Activated CD8-positive, alpha-beta T cell treated with anti-CD3 and anti-CD28 coated beads, Interleukin-2, amount 10 ng/mL, durations not matched to agents 7 days and 5 days (primary cell): ENCODE measurements at regions not wholly inside any gene's neighbourhood (a gene's known extent, or its start where the extent isn't known, plus 50 kb on each side); places are given as distances from the start of the nearest gene placed in this dataset.

ENCODE experiments used
- ATAC-seq: fragments of 150-1000 bp; cut with Tn5 transposase; one replicate; pipeline ENCODE4 v1.10.0; 2021; ENCODE audit warnings: moderate library complexity
- CTCF ChIA-PET: fragments of 350-600 bp; sonication (Branson Sonifier 250); formaldehyde crosslinking; loops from one replicate; lab custom pipeline; 2021; ENCODE audit warnings: antibody characterized with exemption; lab: Charles Lee
- POLR2A ChIA-PET: fragments of 350-600 bp; sonication (Branson Sonifier 250); formaldehyde crosslinking; loops from one replicate; lab custom pipeline; 2021; ENCODE audit warnings: antibody characterized with exemption; lab: Charles Lee
- DNase-seq: peaks from one replicate; pipeline ENCODE4 v3.0.0-alpha.2; 2020
- H3K27ac Mint-ChIP-seq: one replicate; pipeline ENCODE4 v1.8.0; 2021; ENCODE audit warnings: mild to moderate bottlenecking, mixed read lengths
- H3K27me3 Mint-ChIP-seq: one replicate; pipeline ENCODE4 v1.8.0; 2021; ENCODE audit warnings: low read depth, mixed read lengths
- H3K36me3 Mint-ChIP-seq: one replicate; pipeline ENCODE4 v1.8.0; 2021; ENCODE audit warnings: low read depth, mixed read lengths
- H3K4me1 Mint-ChIP-seq: one replicate; pipeline ENCODE4 v1.8.0; 2021; ENCODE audit warnings: low read depth, mixed read lengths
- H3K4me3 Mint-ChIP-seq: one replicate; pipeline ENCODE4 v1.8.0; 2021; ENCODE audit warnings: mild to moderate bottlenecking, mixed read lengths
- H3K9me3 Mint-ChIP-seq: one replicate; pipeline ENCODE4 v1.8.0; 2022; ENCODE audit warnings: mixed read lengths; ENCODE audit not compliant: insufficient read depth

DNA sequence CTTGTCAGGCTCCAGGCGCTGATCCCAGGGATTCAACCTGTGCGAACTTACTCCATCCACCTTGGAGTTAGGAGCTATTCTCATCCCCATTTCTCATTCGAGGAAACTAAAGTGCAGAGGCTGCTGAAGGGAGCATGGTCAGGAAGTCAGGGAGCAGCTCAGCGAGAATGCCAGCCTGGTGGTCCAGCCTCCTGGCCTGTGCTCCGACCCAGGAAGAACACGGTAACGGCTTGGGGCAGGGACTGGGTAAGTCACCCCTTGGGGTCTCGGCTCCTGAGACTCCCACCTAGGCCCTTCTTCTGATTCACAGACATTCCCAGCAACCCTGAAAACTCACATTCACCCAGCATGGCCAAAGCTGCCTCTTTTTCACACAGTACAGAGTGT, 132.8 kb downstream of the CRYBB2 start:
- CTCF ChIA-PET = no interaction called here
- H3K27me3 Mint-ChIP-seq = no peaks in the 10 kb centered on the region
- ATAC-seq = no peak
- H3K9me3 Mint-ChIP-seq = no peaks in the 10 kb centered on the region
- H3K36me3 Mint-ChIP-seq = peaks cover 48% of the 10 kb centered on the region
- no peak overlapping the region for H3K27ac Mint-ChIP-seq
- no peak for DNase-seq
- no peak overlapping the region for H3K4me3 Mint-ChIP-seq
- POLR2A ChIA-PET = no interaction called here
- H3K4me1 Mint-ChIP-seq = no peaks in the 10 kb centered on the region

DNA sequence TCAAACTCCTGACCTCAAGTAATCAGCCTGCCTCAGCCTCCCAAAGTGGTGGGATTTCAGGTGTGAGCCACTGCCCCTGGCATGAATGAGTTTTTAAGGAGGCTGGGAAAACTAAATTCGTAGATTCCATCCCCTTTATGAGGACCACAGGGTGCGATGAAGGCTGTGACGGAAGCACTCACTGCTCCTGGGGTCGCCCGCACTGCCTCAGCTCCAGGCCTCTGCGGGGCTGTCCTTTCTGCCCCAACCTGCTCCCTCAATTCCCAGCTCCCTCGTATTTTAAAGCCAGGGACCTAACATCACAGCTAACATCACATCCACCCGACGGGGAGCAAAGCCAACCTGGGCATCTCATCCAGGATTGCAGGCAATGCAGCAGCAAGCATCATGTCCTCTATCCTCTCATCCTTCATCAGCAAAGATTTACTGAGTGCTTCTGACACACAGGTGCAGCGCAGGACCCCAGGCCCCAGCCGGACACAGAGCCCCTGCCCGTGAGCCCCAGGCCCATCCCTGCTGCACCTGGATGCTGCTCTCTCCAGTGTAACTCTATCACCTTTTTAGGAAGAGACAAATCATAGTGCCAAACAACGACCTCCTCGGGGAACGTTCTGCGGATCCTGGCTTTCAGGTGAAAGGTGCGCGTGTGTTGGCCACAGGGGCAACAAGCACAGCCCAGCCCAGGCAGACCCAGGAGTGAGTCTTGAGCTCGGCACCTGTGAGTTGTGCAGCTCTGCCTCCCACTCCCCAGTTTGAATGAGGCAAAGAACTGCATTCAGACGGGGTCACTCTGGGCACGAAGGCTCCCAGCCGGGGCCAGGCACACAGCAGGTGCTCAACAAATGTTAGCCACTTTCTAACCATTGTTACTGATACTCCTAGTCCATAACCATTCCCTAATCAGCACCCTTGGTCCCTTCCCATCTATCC, 134.3 kb downstream of the CRYBB2 start:
- H3K4me1 Mint-ChIP-seq = no peaks in the 10 kb centered on the region
- peaks cover 44% of the 10 kb centered on the region for H3K36me3 Mint-ChIP-seq
- H3K27me3 Mint-ChIP-seq = no peaks in the 10 kb centered on the region
- no peak overlapping the region for H3K4me3 Mint-ChIP-seq
- no peak for DNase-seq
- H3K27ac Mint-ChIP-seq = no peak overlapping the region
- ATAC-seq = no peak
- H3K9me3 Mint-ChIP-seq = no peaks in the 10 kb centered on the region
- ChIA-PET POLR2A (no interaction called here), CTCF (interaction anchor here (1.1 kb wide), 1 partner anchor 152 kb away, joined by 4 read pairs; no protein-coding TSS in a partner anchor)

DNA sequence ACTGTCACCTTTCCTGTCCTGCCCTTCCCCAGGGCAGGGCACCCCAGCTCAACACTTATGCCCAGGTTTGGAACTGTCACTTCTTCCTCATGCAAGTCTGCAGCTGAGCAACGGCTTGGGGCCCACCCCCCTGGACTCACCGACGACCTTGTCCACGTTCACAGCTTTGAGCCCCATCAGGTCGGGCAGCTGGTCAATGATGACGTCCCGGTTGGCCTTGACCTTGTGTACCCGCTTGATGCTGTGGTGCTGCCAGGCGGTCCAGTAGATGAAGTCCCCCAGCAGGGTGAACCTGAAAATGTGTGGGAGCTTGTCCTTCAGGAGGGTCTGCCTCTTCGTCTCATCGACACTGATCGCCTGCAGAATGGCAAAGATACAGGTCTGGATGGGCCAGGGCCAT, 135.0 kb downstream of the CRYBB2 start:
- ATAC-seq (no peak), DNase-seq (no peak)
- CTCF ChIA-PET = interaction anchor here (1.1 kb wide), 1 partner anchor 153 kb away, joined by 4 read pairs; no protein-coding TSS in a partner anchor
- no peaks in the 10 kb centered on the region for H3K9me3 Mint-ChIP-seq
- H3K4me3 Mint-ChIP-seq = no peak overlapping the region
- no peaks in the 10 kb centered on the region for H3K4me1 Mint-ChIP-seq
- no peaks in the 10 kb centered on the region for H3K27me3 Mint-ChIP-seq
- H3K27ac Mint-ChIP-seq = no peak overlapping the region
- H3K36me3 Mint-ChIP-seq = peaks cover 42% of the 10 kb centered on the region
- POLR2A ChIA-PET = interaction anchor here (0.6 kb wide), 1 partner anchor 14 kb away, joined by 3 read pairs; no protein-coding TSS in a partner anchor

DNA sequence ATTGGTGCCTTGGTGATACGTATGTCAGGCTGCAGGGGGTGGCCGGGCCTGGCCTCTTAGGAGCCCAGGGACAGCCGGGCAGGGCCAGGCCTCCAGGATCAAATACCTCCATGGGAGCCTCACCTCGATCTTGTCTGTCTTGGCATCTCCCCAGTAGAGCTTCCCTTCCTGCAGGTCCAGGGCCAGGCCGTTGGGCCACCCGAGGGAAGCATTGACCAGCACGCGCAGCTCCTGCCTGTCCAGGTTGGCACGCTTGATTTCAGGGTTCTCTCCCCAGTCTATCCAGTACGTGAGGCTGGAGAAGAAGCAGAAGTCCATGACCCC, 137.7 kb downstream of the CRYBB2 start:
- Mint-ChIP-seq H3K27me3 (no peaks in the 10 kb centered on the region), H3K27ac (no peak overlapping the region), H3K4me3 (no peak overlapping the region), H3K4me1 (no peaks in the 10 kb centered on the region), H3K9me3 (no peaks in the 10 kb centered on the region), H3K36me3 (peaks cover 29% of the 10 kb centered on the region)
- ChIA-PET POLR2A (no interaction called here), CTCF (interaction anchor here (1.0 kb wide), 1 partner anchor 91 kb away, joined by 3 read pairs; no protein-coding TSS in a partner anchor)
- DNase-seq = no peak
- ATAC-seq = no peak

DNA sequence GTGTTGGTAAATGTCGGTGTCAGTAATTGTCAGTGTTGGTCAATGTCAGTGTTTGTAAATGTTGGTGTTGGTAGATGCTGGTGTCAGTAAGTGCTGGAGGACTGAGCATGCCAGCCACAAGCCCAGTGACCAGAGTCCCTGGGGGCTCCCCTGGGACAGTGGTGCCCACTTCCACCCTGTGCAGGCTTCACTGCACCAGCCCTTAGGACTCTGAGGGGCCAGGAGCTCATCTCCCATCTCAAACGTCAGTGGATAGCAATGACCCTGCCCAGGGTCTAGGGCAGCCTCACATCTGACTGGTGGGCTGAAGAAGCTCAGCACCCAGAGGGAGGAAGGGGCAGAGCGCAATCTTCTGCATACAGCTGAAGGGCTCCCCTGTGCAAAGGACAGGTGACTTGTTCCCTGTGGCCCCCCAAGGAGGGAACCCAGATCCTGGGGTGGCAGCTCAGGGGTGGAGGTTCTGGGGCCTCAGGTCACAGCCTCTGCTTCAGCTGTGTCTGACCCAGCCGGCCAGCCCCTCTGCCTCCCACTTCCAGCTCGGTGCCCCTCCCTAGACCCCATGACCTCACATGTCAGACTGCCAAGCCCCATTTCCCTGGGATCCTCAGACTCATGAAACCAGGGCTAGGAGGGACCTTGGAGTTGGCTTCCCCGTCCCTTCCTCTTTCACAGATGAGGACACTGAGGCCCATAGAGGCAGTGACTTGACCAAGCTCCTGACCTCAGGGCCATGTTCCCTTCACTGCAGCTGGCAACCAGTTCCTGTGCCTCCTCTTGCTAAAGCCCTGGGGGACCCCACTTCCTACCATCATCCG, 138.4 kb downstream of the CRYBB2 start:
- no peaks in the 10 kb centered on the region for H3K27me3 Mint-ChIP-seq
- no peaks in the 10 kb centered on the region for H3K4me1 Mint-ChIP-seq
- POLR2A ChIA-PET = no interaction called here
- ATAC-seq = no peak
- CTCF ChIA-PET = interaction anchor here (0.7 to 1.0 kb wide), 2 partner anchors 90 to 415 kb away, joined by 3 read pairs; no protein-coding TSS in a partner anchor
- no peak for DNase-seq
- no peak overlapping the region for H3K4me3 Mint-ChIP-seq
- H3K36me3 Mint-ChIP-seq = peaks cover 26% of the 10 kb centered on the region
- no peaks in the 10 kb centered on the region for H3K9me3 Mint-ChIP-seq
- no peak overlapping the region for H3K27ac Mint-ChIP-seq

DNA sequence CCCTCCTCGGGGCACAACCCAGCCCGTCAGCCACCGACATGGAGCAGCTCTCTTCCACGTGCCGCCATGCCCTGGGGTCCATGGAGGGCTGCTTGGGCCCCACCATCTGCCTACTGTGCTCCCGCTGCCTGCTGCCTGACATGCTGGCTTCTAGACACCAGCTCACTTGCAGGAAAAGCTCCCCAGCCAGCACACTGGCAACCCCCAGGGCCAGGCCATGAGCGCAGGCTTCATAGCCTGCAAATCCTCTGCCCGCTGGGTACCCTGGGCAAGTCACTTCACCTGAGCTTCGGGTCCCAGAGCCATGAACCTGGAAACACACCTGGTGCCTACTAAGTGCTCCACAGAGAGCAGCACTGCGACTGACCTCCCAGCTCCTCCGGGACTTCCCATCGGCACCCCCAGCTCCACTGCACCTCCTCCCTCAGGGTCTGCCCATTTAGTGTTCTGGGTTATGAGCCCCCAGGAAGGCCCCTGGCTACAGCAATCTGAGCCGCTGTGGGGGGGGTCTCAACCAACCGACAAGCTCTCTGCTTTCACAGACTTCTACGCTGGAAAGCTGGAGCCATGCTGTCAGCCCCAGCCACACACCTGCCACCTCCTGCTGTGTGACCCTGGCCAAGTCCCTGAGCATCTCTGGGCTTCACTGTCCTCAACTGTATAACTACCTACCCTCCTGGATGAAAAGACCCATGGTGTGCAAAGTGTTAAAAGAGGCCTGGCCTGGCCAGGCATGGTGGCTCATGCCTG, 139.2 kb downstream of the CRYBB2 start:
- H3K9me3 Mint-ChIP-seq = no peaks in the 10 kb centered on the region
- H3K4me1 Mint-ChIP-seq = no peaks in the 10 kb centered on the region
- no peak for ATAC-seq
- no peak overlapping the region for H3K27ac Mint-ChIP-seq
- POLR2A ChIA-PET = interaction anchor here (0.5 kb wide), 1 partner anchor 936 kb away, joined by 3 read pairs; no protein-coding TSS in a partner anchor
- no peak overlapping the region for H3K4me3 Mint-ChIP-seq
- H3K36me3 Mint-ChIP-seq = peaks cover 23% of the 10 kb centered on the region
- DNase-seq = no peak
- H3K27me3 Mint-ChIP-seq = no peaks in the 10 kb centered on the region
- CTCF ChIA-PET = no interaction called here

DNA sequence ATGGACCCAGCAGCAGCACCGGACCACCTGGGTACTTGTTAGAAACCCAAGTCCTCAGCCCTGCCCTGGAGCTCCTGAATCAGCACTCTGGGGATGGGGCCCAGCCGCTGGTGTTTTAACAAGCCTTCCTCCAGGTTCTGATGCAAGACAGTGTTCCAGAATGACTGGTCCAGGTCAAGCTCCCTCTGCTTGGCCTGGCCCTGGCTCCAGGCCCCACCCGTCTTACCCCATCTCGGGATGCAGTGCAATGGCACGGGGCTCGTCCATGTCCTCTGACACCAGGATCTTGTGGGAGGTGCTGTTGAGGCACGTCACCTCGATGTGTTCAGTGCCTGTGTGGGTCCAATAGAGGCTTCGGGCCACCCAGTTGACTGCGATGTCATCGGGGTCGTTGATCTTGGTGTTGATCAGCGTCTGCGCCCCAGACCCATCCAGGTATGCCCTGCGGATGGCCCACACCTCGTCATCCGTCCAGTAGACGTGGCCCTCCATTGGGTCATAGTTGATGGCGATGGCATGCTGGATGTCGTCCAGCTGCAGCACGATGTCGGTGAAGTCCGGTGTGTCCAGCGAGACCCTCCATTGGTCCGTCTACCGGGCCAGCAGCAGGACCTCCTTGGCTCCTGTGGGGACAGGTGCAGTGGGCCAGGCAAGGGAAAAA, 140.3 kb downstream of the CRYBB2 start:
- CTCF ChIA-PET = interaction anchor here (1.1 kb wide), 1 partner anchor 20 kb away, joined by 3 read pairs; no protein-coding TSS in a partner anchor
- H3K9me3 Mint-ChIP-seq = no peaks in the 10 kb centered on the region
- POLR2A ChIA-PET = no interaction called here
- ATAC-seq (no peak), DNase-seq (no peak)
- H3K27me3 Mint-ChIP-seq = no peaks in the 10 kb centered on the region
- peaks cover 13% of the 10 kb centered on the region for H3K36me3 Mint-ChIP-seq
- no peak overlapping the region for H3K27ac Mint-ChIP-seq
- H3K4me1 Mint-ChIP-seq = peaks cover 2% of the 10 kb centered on the region
- no peak overlapping the region for H3K4me3 Mint-ChIP-seq

DNA sequence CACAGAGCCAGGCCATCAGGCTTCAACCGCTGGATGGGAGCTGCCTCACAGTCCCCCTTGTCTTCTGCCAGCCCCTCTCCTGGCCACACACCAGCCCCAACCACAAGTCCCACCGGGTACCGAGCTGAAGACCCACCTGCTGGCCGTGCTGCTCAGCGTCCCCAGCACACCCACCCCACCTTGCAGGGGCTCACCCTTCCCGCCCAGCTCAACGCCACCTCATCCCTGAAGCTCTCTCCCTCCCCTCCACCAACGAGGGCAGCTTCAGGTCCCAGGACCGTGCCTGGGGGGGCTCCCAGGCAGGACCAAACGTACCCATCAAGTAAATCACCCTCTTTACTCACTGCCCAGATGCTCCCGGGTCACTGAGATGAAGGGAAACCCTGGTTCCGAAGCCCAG, 141.0 kb downstream of the CRYBB2 start:
- CTCF ChIA-PET = interaction anchor here (1.1 kb wide), 1 partner anchor 20 kb away, joined by 3 read pairs; no protein-coding TSS in a partner anchor
- H3K27ac Mint-ChIP-seq = no peak overlapping the region
- peaks cover 4% of the 10 kb centered on the region for H3K4me1 Mint-ChIP-seq
- no peaks in the 10 kb centered on the region for H3K27me3 Mint-ChIP-seq
- no peak for ATAC-seq
- no peak for DNase-seq
- peaks cover 13% of the 10 kb centered on the region for H3K36me3 Mint-ChIP-seq
- POLR2A ChIA-PET = no interaction called here
- no peaks in the 10 kb centered on the region for H3K9me3 Mint-ChIP-seq
- H3K4me3 Mint-ChIP-seq = no peak overlapping the region

DNA sequence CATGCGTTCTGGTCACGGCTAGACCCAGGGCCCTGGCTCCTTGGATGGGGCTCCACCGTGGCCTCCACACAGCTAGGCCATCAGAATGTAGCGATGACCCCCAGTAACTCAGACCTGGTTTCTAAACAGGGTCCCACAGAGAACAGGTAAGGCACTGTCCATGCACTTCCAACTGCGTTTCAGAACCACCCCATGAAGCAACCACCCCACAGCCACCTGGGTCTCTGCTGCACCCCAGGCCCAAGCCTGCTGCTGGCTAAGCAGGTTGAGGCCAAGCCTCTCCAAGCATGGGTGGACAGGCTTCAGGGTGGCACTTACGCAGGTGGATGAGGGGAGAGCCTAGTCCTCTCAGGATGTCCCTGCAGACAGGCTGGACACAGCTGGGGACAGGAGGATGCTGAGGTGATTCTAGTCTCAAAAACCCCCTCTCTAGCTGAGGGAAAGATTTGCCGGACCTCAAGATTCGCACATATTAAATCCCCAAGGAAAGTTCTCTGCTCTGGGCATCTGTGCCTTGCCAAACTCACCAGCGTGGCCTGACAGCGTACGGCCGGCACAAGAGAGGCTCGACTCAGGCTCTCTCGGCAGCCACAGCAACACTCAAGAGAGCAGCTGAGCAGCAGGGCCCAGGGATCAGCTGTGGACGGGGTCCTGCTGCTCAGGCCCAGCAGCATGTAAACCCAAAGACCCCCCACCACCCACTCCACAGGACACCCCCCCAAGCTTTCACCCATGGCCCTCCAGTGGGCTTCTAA, 141.6 kb downstream of the CRYBB2 start:
- Mint-ChIP-seq H3K4me3 (no peak overlapping the region), H3K9me3 (no peaks in the 10 kb centered on the region), H3K4me1 (peaks cover 4% of the 10 kb centered on the region), H3K36me3 (peaks cover 10% of the 10 kb centered on the region), H3K27me3 (no peaks in the 10 kb centered on the region), H3K27ac (no peak overlapping the region)
- CTCF ChIA-PET = interaction anchor here (0.7 kb wide), 1 partner anchor 338 kb away, joined by 3 read pairs; no protein-coding TSS in a partner anchor
- POLR2A ChIA-PET = no interaction called here
- DNase-seq = no peak
- ATAC-seq = no peak

DNA sequence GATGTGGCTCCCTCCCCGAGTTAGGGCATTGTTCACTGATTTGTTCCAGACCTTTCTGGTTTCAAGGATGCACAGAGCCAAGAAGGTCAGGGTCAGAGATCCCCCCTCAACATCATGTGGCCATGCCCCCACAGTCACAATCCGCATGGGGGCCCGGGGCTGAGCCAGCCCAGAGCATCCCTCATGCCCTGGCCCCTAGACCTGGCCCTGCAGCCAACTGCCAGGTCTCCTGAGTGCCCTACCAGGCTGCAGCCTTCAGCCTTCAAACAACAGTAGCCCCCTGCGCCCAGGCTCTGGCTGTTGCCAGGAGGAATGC, 142.4 kb downstream of the CRYBB2 start:
- POLR2A ChIA-PET = no interaction called here
- CTCF ChIA-PET = interaction anchor here (1.0 to 1.3 kb wide), 2 partner anchors 42 to 60 kb away, joined by 3 to 4 read pairs; no protein-coding TSS in a partner anchor

More for the DNA sequence above, 142.4 kb downstream of the CRYBB2 start:
- DNase-seq (no peak), ATAC-seq (peak; percentile 15)
- H3K9me3 Mint-ChIP-seq = no peaks in the 10 kb centered on the region
- H3K4me1 Mint-ChIP-seq = peaks cover 4% of the 10 kb centered on the region
- H3K4me3 Mint-ChIP-seq = no peak overlapping the region
- H3K27me3 Mint-ChIP-seq = no peaks in the 10 kb centered on the region
- no peak overlapping the region for H3K27ac Mint-ChIP-seq
- H3K36me3 Mint-ChIP-seq = peaks cover 8% of the 10 kb centered on the region
